Keratinocyte (primary cell): ENCODE measurements at regions not wholly inside any gene's neighbourhood (a gene's known extent, or its start where the extent isn't known, plus 50 kb on each side); places are given as distances from the start of the nearest gene placed in this dataset.

ENCODE experiments used
- EZH2 ChIP-seq: IDR thresholded peaks from one replicate; pipeline ENCODE4 v1.6.1; 2012; ENCODE audit warnings: inconsistent platforms, mild to moderate bottlenecking, low read length, moderate library complexity
- TF ChIP-seq, protein P1 (sequence below), 3 experiments: IDR thresholded peaks in 1 of 3; conservative IDR thresholded peaks in 1 of 3; optimal IDR thresholded peaks in 1 of 3; 2 replicates in 2 of 3; 3 replicates in 1 of 3; pipeline versions ENCODE3 to v1.5.1; 2011; ENCODE audit warnings: low read length in 3 of 3, mild to moderate bottlenecking in 3 of 3, moderate library complexity in 2 of 3, control low read depth in 1 of 3, inconsistent platforms in 1 of 3; ENCODE audit not compliant: insufficient read depth in 2 of 3; ENCODE audit errors: extremely low read depth in 1 of 3

DNA sequence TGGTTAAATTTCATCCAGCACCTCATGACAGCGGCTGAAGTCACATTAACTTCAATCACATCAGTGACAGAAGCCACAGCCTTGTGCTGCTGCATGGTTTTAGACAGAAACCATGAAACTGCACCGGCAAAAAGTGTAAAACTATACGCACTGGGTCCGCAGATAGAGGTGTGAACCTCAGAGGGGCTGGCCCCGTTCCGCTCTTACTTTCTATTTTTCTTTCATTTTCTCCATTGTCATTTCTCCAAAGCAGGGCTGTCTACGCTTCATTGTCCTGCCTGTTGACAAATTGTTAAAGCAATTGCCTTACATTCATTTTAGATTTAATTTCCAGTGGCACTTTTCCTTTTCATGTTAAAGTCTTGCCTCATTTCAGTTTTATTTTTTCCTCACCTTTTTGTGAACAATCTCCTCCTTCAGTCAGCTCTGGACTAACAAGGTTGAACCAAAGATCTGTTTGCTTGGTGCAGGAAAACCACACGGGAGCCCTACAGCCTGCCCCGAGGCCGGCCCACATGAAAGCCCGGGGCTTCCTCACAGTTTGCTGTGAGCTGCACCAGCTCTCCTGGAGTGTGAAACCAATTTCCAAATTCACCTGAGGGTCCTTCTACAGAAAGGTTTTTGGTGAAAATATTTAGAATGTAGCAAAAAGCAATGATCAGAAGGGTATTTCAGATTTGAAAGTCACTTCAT, 63.7 kb downstream of the PRR18 start:
- TF ChIP-seq, protein P1, sequence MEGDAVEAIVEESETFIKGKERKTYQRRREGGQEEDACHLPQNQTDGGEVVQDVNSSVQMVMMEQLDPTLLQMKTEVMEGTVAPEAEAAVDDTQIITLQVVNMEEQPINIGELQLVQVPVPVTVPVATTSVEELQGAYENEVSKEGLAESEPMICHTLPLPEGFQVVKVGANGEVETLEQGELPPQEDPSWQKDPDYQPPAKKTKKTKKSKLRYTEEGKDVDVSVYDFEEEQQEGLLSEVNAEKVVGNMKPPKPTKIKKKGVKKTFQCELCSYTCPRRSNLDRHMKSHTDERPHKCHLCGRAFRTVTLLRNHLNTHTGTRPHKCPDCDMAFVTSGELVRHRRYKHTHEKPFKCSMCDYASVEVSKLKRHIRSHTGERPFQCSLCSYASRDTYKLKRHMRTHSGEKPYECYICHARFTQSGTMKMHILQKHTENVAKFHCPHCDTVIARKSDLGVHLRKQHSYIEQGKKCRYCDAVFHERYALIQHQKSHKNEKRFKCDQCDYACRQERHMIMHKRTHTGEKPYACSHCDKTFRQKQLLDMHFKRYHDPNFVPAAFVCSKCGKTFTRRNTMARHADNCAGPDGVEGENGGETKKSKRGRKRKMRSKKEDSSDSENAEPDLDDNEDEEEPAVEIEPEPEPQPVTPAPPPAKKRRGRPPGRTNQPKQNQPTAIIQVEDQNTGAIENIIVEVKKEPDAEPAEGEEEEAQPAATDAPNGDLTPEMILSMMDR (optimal IDR thresholded peaks at IDR 0.05 in 1 of 3, IDR thresholded peaks at IDR 0.05 in 1 of 3, conservative IDR thresholded peaks at IDR 0.05 in 1 of 3; ENCODE audit: extremely low read depth in 1 of 3, insufficient read depth in 2 of 3, low read length in 3 of 3): no peak
- no peak for TF ChIP-seq EZH2
